Dedifferentiated amniotic fluid mesenchymal stem cell (primary cell): ENCODE measurements at regions not wholly inside any gene's neighbourhood (a gene's known extent, or its start where the extent isn't known, plus 50 kb on each side); places are given as distances from the start of the nearest gene placed in this dataset.

Source experiments
- DNase-seq: peaks from one replicate; pipeline ENCODE4 v3.0.0-alpha.2; 2016; ENCODE audit errors: extremely low spot score

- no peak for DNase-seq
These were observed 455.9 kb upstream of the HS6ST1 start for GRCh38 chr2:128774320-128775216.

- no peak for DNase-seq
These were observed 456.7 kb upstream of the HS6ST1 start for GRCh38 chr2:128775217-128775913.

GRCh38 chr2:128775914-128776285 lies 457.2 kb upstream of the HS6ST1 start:
- DNase-seq: no peak

GRCh38 chr2:128776461-128777195 lies 458.0 kb upstream of the HS6ST1 start:
- no peak for DNase-seq

GRCh38 chr2:128777196-128778035 lies 458.7 kb upstream of the HS6ST1 start:
- no peak for DNase-seq

- DNase-seq: no peak
These were observed 460.2 kb upstream of the HS6ST1 start for GRCh38 chr2:128778843-128779242.

- DNase-seq: no peak
These were observed 460.8 kb upstream of the HS6ST1 start for GRCh38 chr2:128779301-128780095.

- DNase-seq: no peak
These were observed 461.9 kb upstream of the HS6ST1 start for GRCh38 chr2:128780434-128781080.

GRCh38 chr2:128781166-128781565 lies 462.5 kb upstream of the HS6ST1 start:
- DNase-seq: no peak

- DNase-seq: no peak
These were observed 463.1 kb upstream of the HS6ST1 start for GRCh38 chr2:128781585-128782385.

GRCh38 chr2:128782411-128783192 lies 463.9 kb upstream of the HS6ST1 start:
- no peak for DNase-seq

- DNase-seq: no peak
These were observed 464.6 kb upstream of the HS6ST1 start for GRCh38 chr2:128783193-128783671.

GRCh38 chr2:128783896-128784295 lies 465.2 kb upstream of the HS6ST1 start:
- no peak for DNase-seq

- DNase-seq: no peak
These were observed 466.1 kb upstream of the HS6ST1 start for GRCh38 chr2:128784626-128785306.

- no peak for DNase-seq
These were observed 467.6 kb upstream of the HS6ST1 start for GRCh38 chr2:128786316-128786715.

GRCh38 chr2:128786741-128787478 lies 468.2 kb upstream of the HS6ST1 start:
- no peak for DNase-seq

GRCh38 chr2:128787616-128788015 lies 468.9 kb upstream of the HS6ST1 start:
- DNase-seq: no peak
